ENCODE measurements at regions not wholly inside any gene's neighbourhood (a gene's known extent, or its start where the extent isn't known, plus 50 kb on each side); places are given as distances from the start of the nearest gene placed in this dataset.

GRCh38 chr6:92719773-92720172, 699.6 kb downstream of the EPHA7 start:
- BruUV-seq (replicated peaks) = no TSS peak
- CTCF ChIA-PET = no interaction called here
- no peak for TF ChIP-seq CTCF (conservative IDR thresholded peaks at IDR 0.05; ENCODE audit: low read depth, low read length)
- no peak for TF ChIP-seq EZH2 (IDR thresholded peaks at IDR 0.05; ENCODE audit: borderline replicate concordance, low read depth, low read length, poor library complexity, severe bottlenecking)

GRCh38 chr6:92716638-92717037, 702.7 kb downstream of the EPHA7 start:
- CTCF ChIA-PET = no interaction called here
- H3K27me3 ChIP-seq (replicated peaks; ENCODE audit: insufficient read depth, low read depth, low read length, poor library complexity) = no peaks in the 10 kb centered on the region
- no TSS peak for BruUV-seq (replicated peaks)
- no peaks in the 10 kb centered on the region for H3K36me3 ChIP-seq (ENCODE audit: insufficient read depth, low read length, poor library complexity, severe bottlenecking)
- H3K27ac ChIP-seq (ENCODE audit: low read depth, low read length, poor library complexity, severe bottlenecking) = no peak overlapping the region
- POLR2A ChIA-PET (ENCODE audit: low non-redundant PET) = no interaction called here
- peaks cover 4% of the 10 kb centered on the region for H3K4me1 ChIP-seq (ENCODE audit: insufficient read depth, low read length, poor library complexity, severe bottlenecking)
- TF ChIP-seq EZH2 (IDR thresholded peaks at IDR 0.05; ENCODE audit: borderline replicate concordance, low read depth, low read length, poor library complexity, severe bottlenecking) = no peak
- no peak for TF ChIP-seq CTCF (conservative IDR thresholded peaks at IDR 0.05; ENCODE audit: low read depth, low read length)
- no peak for DNase-seq (ENCODE audit: low spot score)
- intact Hi-C loops (cut with micrococcal nuclease; ENCODE audit: unreplicated experiment) = no loop called here
- no peaks in the 10 kb centered on the region for H3K9me3 ChIP-seq (ENCODE audit: low read depth, low read length, poor library complexity, severe bottlenecking)
- H3K4me3 ChIP-seq (ENCODE audit: low read depth, low read length, poor library complexity, severe bottlenecking) = no peak overlapping the region

More at GRCh38 chr6:92719773-92720172, 699.6 kb downstream of the EPHA7 start:
- Histone ChIP-seq H3K27ac (ENCODE audit: low read depth, low read length, poor library complexity, severe bottlenecking) (no peak overlapping the region), H3K9me3 (ENCODE audit: low read depth, low read length, poor library complexity, severe bottlenecking) (no peaks in the 10 kb centered on the region), H3K27me3 (replicated peaks; ENCODE audit: insufficient read depth, low read depth, low read length, poor library complexity) (no peaks in the 10 kb centered on the region), H3K36me3 (ENCODE audit: insufficient read depth, low read length, poor library complexity, severe bottlenecking) (no peaks in the 10 kb centered on the region), H3K4me3 (ENCODE audit: low read depth, low read length, poor library complexity, severe bottlenecking) (no peak overlapping the region), H3K4me1 (ENCODE audit: insufficient read depth, low read length, poor library complexity, severe bottlenecking) (peaks cover 4% of the 10 kb centered on the region)
- no peak for DNase-seq (ENCODE audit: low spot score)
- POLR2A ChIA-PET (ENCODE audit: low non-redundant PET) = no interaction called here
- intact Hi-C loops (cut with micrococcal nuclease; ENCODE audit: unreplicated experiment) = no loop called here

DNA sequence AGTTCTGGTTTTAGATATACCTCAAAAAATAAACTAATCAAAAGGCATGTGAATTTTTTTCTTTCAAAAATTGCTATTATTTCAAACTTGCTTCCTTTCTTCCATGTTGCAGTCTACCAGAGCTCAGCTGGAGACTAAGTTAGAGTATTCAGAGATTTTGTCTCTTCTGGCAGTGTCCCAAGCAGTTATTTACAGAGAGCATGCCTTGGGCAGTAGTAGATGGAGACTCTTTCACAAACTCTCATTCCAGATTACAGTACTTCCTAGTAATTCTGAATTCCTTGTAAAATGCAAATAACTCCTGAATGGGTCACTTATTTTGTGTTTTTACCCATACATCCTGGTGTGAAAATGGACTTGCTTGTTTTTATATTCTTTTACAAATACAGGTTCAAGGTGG, 703.4 kb downstream of the EPHA7 start:
- Histone ChIP-seq H3K27ac (ENCODE audit: low read depth, low read length, poor library complexity, severe bottlenecking) (no peak overlapping the region), H3K9me3 (ENCODE audit: low read depth, low read length, poor library complexity, severe bottlenecking) (no peaks in the 10 kb centered on the region), H3K36me3 (ENCODE audit: insufficient read depth, low read length, poor library complexity, severe bottlenecking) (no peaks in the 10 kb centered on the region), H3K4me3 (ENCODE audit: low read depth, low read length, poor library complexity, severe bottlenecking) (no peak overlapping the region), H3K27me3 (replicated peaks; ENCODE audit: insufficient read depth, low read depth, low read length, poor library complexity) (no peaks in the 10 kb centered on the region), H3K4me1 (ENCODE audit: insufficient read depth, low read length, poor library complexity, severe bottlenecking) (peaks cover 4% of the 10 kb centered on the region)
- no TSS peak for BruUV-seq (replicated peaks)
- intact Hi-C loops (cut with micrococcal nuclease; ENCODE audit: unreplicated experiment) = no loop called here
- ChIA-PET POLR2A (ENCODE audit: low non-redundant PET) (no interaction called here), CTCF (no interaction called here)
- peak; percentile 40 for DNase-seq (ENCODE audit: low spot score)
- TF ChIP-seq EZH2 (IDR thresholded peaks at IDR 0.05; ENCODE audit: borderline replicate concordance, low read depth, low read length, poor library complexity, severe bottlenecking) = no peak
- no peak for TF ChIP-seq CTCF (conservative IDR thresholded peaks at IDR 0.05; ENCODE audit: low read depth, low read length)

Measured in A673 (cell line).